ENCODE measurements at regions not wholly inside any gene's neighbourhood (a gene's known extent, or its start where the extent isn't known, plus 50 kb on each side); places are given as distances from the start of the nearest gene placed in this dataset.

DNA sequence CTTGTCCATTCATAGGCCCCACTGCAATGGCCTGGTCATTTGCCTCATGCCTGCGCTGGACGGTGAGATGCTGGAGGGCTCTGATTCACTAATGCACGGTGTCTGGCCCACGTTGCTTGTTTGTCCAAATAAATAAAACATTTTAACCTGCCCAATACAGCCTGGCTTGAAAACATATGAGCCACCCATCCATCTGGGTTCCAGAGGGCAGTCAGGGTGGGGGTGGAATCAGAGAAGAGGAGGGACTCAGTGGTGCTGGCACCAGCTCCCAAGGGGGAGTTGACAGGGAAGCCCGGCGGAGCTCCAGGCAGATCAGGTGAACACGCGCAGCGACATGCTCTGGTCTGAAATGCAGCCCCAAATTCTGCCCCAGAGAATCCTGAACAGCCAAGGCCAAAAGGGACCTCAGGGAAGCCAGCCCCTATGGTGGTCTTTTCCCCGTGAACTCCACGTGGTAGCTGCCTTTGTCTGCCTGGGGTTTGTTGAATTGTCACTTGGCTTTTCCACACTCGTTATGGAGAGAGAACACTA lies 265.2 kb downstream of the UACA start:
- TF ChIP-seq, protein P1, sequence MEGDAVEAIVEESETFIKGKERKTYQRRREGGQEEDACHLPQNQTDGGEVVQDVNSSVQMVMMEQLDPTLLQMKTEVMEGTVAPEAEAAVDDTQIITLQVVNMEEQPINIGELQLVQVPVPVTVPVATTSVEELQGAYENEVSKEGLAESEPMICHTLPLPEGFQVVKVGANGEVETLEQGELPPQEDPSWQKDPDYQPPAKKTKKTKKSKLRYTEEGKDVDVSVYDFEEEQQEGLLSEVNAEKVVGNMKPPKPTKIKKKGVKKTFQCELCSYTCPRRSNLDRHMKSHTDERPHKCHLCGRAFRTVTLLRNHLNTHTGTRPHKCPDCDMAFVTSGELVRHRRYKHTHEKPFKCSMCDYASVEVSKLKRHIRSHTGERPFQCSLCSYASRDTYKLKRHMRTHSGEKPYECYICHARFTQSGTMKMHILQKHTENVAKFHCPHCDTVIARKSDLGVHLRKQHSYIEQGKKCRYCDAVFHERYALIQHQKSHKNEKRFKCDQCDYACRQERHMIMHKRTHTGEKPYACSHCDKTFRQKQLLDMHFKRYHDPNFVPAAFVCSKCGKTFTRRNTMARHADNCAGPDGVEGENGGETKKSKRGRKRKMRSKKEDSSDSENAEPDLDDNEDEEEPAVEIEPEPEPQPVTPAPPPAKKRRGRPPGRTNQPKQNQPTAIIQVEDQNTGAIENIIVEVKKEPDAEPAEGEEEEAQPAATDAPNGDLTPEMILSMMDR (IDR thresholded peaks at IDR 0.05): no peak
- no peak for TF ChIP-seq POLR2A (IDR thresholded peaks at IDR 0.05)
